Stimulated activated effector memory CD8-positive, alpha-beta T cell treated with anti-CD3 and anti-CD28 coated beads, Interleukin-12 subunit alpha, Interleukin-12 subunit beta, amount 100 ng/mL, for 72 hours (primary cell): ENCODE measurements at regions not wholly inside any gene's neighbourhood (a gene's known extent, or its start where the extent isn't known, plus 50 kb on each side); places are given as distances from the start of the nearest gene placed in this dataset.

Experiments
- ATAC-seq: fragments of 150-1000 bp; cut with Tn5 transposase; 2 replicates; pipeline ENCODE4 v1.10.0; 2021
- DNase-seq, 2 donors: peaks; one replicate each; pipeline ENCODE4 v3.0.0; 2021 to 2022; ENCODE audit warnings: low spot score in 2 of 2
- H3K27ac Mint-ChIP-seq: one replicate; pipeline ENCODE4 v1.8.0; 2022; ENCODE audit warnings: mild to moderate bottlenecking, mixed read lengths
- H3K36me3 Mint-ChIP-seq: one replicate; pipeline ENCODE4 v1.8.0; 2022; ENCODE audit warnings: mild to moderate bottlenecking, mixed read lengths
- H3K4me1 Mint-ChIP-seq: one replicate; pipeline ENCODE4 v1.8.0; 2022; ENCODE audit warnings: mixed read lengths
- H3K4me3 Mint-ChIP-seq: one replicate; pipeline ENCODE4 v1.8.0; 2022; ENCODE audit warnings: mild to moderate bottlenecking, mixed read lengths
- H3K9me3 Mint-ChIP-seq: one replicate; pipeline ENCODE4 v1.8.0; 2022; ENCODE audit warnings: mixed read lengths

GRCh38 chr2:74036010-74036409 is 51.3 kb downstream of the TET3 start:
- peak overlapping the region; percentile 46 for H3K27ac Mint-ChIP-seq

GRCh38 chr2:74036450-74037195 is 51.9 kb downstream of the TET3 start:
- peaks cover 81% of the 10 kb centered on the region for H3K4me1 Mint-ChIP-seq
- no peak for DNase-seq
- no peak overlapping the region for H3K4me3 Mint-ChIP-seq
- no peak for ATAC-seq
- no peaks in the 10 kb centered on the region for H3K9me3 Mint-ChIP-seq
- peak overlapping the region; percentile 46 for H3K27ac Mint-ChIP-seq
- peaks cover 14% of the 10 kb centered on the region for H3K36me3 Mint-ChIP-seq

More at GRCh38 chr2:74036010-74036409, 51.3 kb downstream of the TET3 start:
- Mint-ChIP-seq H3K4me3 (no peak overlapping the region), H3K4me1 (peaks cover 81% of the 10 kb centered on the region), H3K36me3 (peaks cover 14% of the 10 kb centered on the region), H3K9me3 (no peaks in the 10 kb centered on the region)
- ATAC-seq (no peak), DNase-seq (no peak)

- Mint-ChIP-seq H3K4me1 (peaks cover 73% of the 10 kb centered on the region), H3K36me3 (peaks cover 7% of the 10 kb centered on the region), H3K4me3 (no peak overlapping the region), H3K9me3 (no peaks in the 10 kb centered on the region), H3K27ac (peak overlapping the region; percentile 86)
- DNase-seq (no peak), ATAC-seq (no peak)
These were observed 52.7 kb downstream of the TET3 start for GRCh38 chr2:74037379-74037860.

DNA sequence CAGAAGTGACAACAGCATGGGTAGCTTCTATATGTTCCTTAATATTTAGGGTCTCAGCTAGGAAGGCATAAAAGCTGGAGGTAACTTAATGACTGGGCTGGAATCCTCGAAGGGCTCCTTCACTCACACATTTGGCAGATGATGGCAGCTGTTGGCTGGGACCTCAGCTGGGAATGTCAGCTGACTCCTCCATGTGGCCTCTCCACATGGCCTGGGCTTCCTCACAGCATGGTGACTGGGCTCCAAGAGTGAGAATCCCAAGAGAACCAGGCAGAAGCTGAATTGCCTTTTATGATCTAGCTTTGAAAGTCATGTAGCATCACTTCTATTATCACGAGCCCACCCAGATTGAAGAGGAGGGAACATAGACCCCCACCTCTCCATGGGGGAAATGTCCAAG is 54.9 kb downstream of the TET3 start:
- Mint-ChIP-seq H3K4me1 (peaks cover 65% of the 10 kb centered on the region), H3K9me3 (no peaks in the 10 kb centered on the region), H3K27ac (no peak overlapping the region), H3K36me3 (peaks cover 6% of the 10 kb centered on the region), H3K4me3 (no peak overlapping the region)
- ATAC-seq (no peak), DNase-seq (no peak)

- Mint-ChIP-seq H3K9me3 (no peaks in the 10 kb centered on the region), H3K4me1 (peaks cover 59% of the 10 kb centered on the region), H3K36me3 (peaks cover 6% of the 10 kb centered on the region), H3K27ac (peak overlapping the region; percentile 63), H3K4me3 (no peak overlapping the region)
- DNase-seq, result no peak
- no peak for ATAC-seq
These were observed 56.5 kb downstream of the TET3 start for GRCh38 chr2:74041182-74041581.

DNA sequence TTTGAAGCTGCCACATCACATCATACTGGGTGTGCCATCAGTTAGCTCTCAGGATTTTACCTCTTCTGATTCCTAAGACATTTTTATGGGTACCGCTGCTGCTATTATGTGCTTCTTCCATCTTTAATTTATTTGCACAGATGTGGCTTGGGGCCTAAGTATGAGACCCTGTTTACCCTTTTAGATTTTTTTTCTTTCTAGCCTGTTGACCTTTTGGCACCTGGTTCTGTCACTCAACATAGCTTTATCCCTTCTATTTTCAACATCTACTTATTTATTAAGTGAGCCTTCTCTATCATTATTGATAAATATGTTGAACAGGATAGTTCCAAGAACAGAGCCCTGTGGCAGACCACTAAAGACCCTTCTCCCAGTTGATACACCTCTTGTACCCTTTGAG is 57.0 kb downstream of the TET3 start:
- H3K4me1 Mint-ChIP-seq, result peaks cover 54% of the 10 kb centered on the region
- no peaks in the 10 kb centered on the region for H3K9me3 Mint-ChIP-seq
- ATAC-seq (no peak), DNase-seq (no peak)
- no peak overlapping the region for H3K4me3 Mint-ChIP-seq
- peak overlapping the region; percentile 63 for H3K27ac Mint-ChIP-seq
- peaks cover 7% of the 10 kb centered on the region for H3K36me3 Mint-ChIP-seq

DNA sequence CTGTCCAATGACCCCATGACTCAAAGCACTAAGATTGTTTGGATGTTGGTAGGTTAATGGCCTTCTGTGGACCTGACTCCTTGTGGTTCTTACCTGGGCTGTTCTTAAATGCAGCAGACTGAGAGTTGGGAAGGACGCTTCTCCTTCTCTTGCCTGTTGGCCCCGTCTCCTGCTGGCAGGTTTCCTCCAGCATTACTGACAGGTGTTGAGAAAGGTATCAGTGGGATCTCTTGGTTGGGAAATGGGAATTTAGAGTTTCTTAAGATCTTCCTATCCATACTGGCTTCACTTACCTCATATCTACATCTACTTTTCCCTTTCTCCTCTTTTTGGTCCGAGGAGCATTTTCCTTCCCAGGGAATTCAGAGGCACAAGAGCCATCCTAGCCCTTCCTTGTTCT is 57.9 kb downstream of the TET3 start:
- ATAC-seq (no peak), DNase-seq (no peak)
- Mint-ChIP-seq H3K27ac (peak overlapping the region; percentile 55), H3K9me3 (no peaks in the 10 kb centered on the region), H3K4me3 (no peak overlapping the region), H3K4me1 (peaks cover 45% of the 10 kb centered on the region), H3K36me3 (peaks cover 16% of the 10 kb centered on the region)

GRCh38 chr2:74043345-74044329 is 58.9 kb downstream of the TET3 start:
- ATAC-seq (no peak), DNase-seq (no peak)
- Mint-ChIP-seq H3K4me1 (peaks cover 41% of the 10 kb centered on the region), H3K4me3 (no peak overlapping the region), H3K9me3 (no peaks in the 10 kb centered on the region), H3K27ac (peak overlapping the region; percentile 55), H3K36me3 (peaks cover 22% of the 10 kb centered on the region)

DNA sequence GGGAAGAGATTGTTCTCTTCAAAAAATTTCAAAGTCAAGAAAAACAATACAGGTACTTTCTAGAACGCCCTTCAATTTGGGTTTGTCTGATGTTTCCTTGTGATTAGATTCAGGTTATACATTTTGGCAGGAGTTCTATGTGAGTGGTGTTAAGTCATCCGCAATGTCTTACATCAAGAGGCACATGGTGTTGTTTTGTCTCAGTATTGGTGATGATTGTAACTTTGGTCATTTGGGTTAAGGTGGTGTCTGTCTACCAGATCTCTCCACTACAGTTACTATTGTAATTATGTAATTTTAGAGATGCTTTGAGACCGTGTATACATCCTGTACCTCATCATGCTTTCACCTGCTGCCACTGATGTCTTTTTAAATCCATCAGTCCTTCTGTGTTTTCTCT is 60.3 kb downstream of the TET3 start:
- ATAC-seq (no peak), DNase-seq (no peak)
- peaks cover 30% of the 10 kb centered on the region for H3K36me3 Mint-ChIP-seq
- H3K27ac Mint-ChIP-seq, result no peak overlapping the region
- no peak overlapping the region for H3K4me3 Mint-ChIP-seq
- peaks cover 38% of the 10 kb centered on the region for H3K4me1 Mint-ChIP-seq
- no peaks in the 10 kb centered on the region for H3K9me3 Mint-ChIP-seq

DNA sequence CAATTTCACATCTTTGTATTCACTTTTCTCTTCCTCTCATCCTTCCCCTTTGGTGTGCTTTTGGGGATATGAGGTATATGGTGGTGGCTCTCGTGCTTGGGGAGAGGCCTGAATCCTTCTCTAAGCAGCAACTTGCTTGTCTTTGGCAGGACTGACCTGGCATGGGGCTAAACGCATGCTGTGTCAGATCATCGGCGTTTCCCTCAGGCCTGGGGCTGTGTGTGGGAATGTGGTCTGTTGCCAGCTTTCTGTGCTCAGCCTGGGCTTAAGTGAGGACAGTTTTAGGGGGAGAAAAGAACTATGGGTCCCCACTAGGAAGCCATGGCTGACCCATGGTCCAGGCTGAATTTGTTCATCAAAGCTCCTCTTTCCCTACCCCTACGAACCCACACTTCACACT is 60.7 kb downstream of the TET3 start:
- DNase-seq (no peak), ATAC-seq (no peak)
- peak overlapping the region; percentile 74 for H3K27ac Mint-ChIP-seq

DNA sequence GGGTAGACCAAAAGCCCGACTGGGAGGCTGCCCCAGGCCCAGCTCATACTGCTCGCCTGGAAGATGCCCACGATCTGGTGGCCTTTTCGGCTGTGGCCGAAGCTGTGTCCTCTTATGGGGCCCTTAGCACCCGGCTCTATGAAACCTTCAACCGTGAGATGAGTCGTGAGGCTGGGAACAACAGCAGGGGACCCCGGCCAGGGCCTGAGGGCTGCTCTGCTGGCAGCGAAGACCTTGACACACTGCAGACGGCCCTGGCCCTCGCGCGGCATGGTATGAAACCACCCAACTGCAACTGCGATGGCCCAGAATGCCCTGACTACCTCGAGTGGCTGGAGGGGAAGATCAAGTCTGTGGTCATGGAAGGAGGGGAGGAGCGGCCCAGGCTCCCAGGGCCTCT is 61.7 kb downstream of the TET3 start:
- H3K9me3 Mint-ChIP-seq, result no peaks in the 10 kb centered on the region
- H3K36me3 Mint-ChIP-seq, result peaks cover 30% of the 10 kb centered on the region
- no peak overlapping the region for H3K4me3 Mint-ChIP-seq
- H3K4me1 Mint-ChIP-seq, result peaks cover 25% of the 10 kb centered on the region
- DNase-seq, result no peak
- peak overlapping the region; percentile 69 for H3K27ac Mint-ChIP-seq
- ATAC-seq, result no peak

More for the DNA sequence above, 60.7 kb downstream of the TET3 start:
- H3K36me3 Mint-ChIP-seq, result peaks cover 30% of the 10 kb centered on the region
- H3K4me1 Mint-ChIP-seq, result peaks cover 33% of the 10 kb centered on the region
- H3K9me3 Mint-ChIP-seq, result no peaks in the 10 kb centered on the region
- no peak overlapping the region for H3K4me3 Mint-ChIP-seq

DNA sequence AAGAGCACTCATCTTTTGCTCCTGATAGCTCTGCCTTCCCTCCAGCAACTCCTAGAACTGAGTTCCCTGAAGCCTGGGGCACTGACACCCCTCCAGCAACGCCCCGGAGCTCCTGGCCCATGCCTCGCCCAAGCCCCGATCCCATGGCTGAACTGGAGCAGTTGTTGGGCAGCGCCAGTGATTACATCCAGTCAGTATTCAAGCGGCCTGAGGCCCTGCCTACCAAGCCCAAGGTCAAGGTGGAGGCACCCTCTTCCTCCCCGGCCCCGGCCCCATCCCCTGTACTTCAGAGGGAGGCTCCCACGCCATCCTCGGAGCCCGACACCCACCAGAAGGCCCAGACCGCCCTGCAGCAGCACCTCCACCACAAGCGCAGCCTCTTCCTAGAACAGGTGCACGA is 62.4 kb downstream of the TET3 start:
- ATAC-seq (no peak), DNase-seq (no peak)
- no peak overlapping the region for H3K4me3 Mint-ChIP-seq
- no peaks in the 10 kb centered on the region for H3K9me3 Mint-ChIP-seq
- peak overlapping the region; percentile 69 for H3K27ac Mint-ChIP-seq
- peaks cover 26% of the 10 kb centered on the region for H3K4me1 Mint-ChIP-seq
- peaks cover 30% of the 10 kb centered on the region for H3K36me3 Mint-ChIP-seq

GRCh38 chr2:74048147-74048546 is 63.4 kb downstream of the TET3 start:
- Mint-ChIP-seq H3K27ac (peak overlapping the region; percentile 69), H3K9me3 (no peaks in the 10 kb centered on the region), H3K36me3 (peaks cover 30% of the 10 kb centered on the region), H3K4me3 (no peak overlapping the region), H3K4me1 (peaks cover 26% of the 10 kb centered on the region)
- ATAC-seq (no peak), DNase-seq (no peak)

- H3K9me3 Mint-ChIP-seq, result no peaks in the 10 kb centered on the region
- H3K36me3 Mint-ChIP-seq, result peaks cover 24% of the 10 kb centered on the region
- H3K4me3 Mint-ChIP-seq, result no peak overlapping the region
- peak overlapping the region; percentile 60 for H3K27ac Mint-ChIP-seq
- H3K4me1 Mint-ChIP-seq, result peaks cover 31% of the 10 kb centered on the region
- no peak for ATAC-seq
- no peak for DNase-seq
These were observed 64.3 kb downstream of the TET3 start for GRCh38 chr2:74048843-74049519.

DNA sequence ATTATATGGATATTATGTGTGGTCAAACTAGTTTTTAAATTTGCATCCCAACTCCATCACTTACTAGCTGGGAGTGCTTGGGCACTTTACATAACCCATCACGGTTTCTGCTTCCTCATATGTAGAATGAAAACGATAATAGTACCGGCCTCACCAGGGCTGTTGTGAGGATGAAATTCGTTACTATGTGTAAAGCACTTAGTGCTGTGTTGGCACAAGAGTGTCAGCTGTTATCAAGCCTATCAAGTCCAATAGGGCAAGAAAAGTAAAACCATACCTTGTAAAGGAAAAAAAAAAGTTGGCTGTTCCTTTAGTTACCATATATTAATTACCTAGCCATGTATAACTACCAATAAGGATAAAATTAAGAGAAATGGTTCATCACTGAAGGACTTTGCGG is 65.4 kb downstream of the TET3 start:
- peaks cover 24% of the 10 kb centered on the region for H3K36me3 Mint-ChIP-seq
- no peaks in the 10 kb centered on the region for H3K9me3 Mint-ChIP-seq
- H3K4me1 Mint-ChIP-seq, result peaks cover 35% of the 10 kb centered on the region
- no peak overlapping the region for H3K27ac Mint-ChIP-seq
- H3K4me3 Mint-ChIP-seq, result no peak overlapping the region
- DNase-seq, result no peak
- ATAC-seq, result no peak
